GM12864 (cell line): ENCODE measurements at regions not wholly inside any gene's neighbourhood (a gene's known extent, or its start where the extent isn't known, plus 50 kb on each side); places are given as distances from the start of the nearest gene placed in this dataset.

Experiments used
- DNase-seq: peaks from one replicate; pipeline ENCODE4 v3.0.0-alpha.2; 2011; ENCODE audit warnings: low read depth
- H3K4me3 ChIP-seq: 2 replicates; pipeline ENCODE4 v1.5.1; 2011; ENCODE audit warnings: mild to moderate bottlenecking, low read depth, low read length, control low read depth
- TF ChIP-seq, protein P1 (sequence below): IDR thresholded peaks from 2 replicates; pipeline ENCODE4 v1.5.1; 2011; ENCODE audit warnings: low read depth, mild to moderate bottlenecking, moderate library complexity, low read length, control low read depth, inconsistent platforms; ENCODE audit errors: missing control alignments

DNA sequence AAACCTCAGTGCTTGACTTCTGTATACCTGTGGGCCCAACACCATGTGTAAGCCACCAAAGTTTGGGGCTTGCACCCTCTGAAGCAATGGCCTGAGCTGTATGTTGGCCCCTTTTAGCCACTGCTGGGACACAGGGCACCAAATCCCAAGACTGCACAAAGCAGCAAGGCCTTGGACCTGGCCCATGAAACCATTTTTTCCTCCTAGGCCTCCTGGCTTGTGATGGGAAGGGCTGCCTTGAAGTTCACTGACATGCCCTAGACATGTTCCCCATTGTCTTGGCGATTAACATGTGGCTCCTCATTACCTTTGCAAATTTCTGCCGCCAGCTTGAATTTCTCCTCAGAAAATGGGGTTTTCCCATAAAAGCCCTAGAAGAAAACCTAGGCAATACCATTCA is 345.5 kb downstream of the MLLT3 start:
- H3K4me3 ChIP-seq = no peak overlapping the region
- TF ChIP-seq, protein P1, sequence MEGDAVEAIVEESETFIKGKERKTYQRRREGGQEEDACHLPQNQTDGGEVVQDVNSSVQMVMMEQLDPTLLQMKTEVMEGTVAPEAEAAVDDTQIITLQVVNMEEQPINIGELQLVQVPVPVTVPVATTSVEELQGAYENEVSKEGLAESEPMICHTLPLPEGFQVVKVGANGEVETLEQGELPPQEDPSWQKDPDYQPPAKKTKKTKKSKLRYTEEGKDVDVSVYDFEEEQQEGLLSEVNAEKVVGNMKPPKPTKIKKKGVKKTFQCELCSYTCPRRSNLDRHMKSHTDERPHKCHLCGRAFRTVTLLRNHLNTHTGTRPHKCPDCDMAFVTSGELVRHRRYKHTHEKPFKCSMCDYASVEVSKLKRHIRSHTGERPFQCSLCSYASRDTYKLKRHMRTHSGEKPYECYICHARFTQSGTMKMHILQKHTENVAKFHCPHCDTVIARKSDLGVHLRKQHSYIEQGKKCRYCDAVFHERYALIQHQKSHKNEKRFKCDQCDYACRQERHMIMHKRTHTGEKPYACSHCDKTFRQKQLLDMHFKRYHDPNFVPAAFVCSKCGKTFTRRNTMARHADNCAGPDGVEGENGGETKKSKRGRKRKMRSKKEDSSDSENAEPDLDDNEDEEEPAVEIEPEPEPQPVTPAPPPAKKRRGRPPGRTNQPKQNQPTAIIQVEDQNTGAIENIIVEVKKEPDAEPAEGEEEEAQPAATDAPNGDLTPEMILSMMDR = no peak
- DNase-seq = no peak

DNA sequence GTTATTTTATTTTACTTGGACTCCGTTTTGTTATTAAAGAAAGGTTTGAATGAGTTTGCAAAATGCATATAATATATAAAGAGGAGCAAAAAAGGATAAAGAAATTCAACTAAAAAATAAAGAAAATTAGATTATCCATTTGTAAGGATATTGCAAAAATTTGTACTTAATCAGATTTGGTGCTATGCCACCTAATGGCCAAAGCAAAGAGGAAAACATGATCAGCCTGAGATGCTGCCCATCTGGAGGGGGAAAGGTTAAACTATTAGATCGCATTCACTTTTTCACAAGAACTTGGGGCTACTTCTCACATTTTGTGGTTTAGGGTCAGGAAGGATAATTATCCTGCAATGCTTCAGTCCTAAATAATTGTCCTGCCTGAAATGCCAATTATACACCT is 350.6 kb downstream of the MLLT3 start:
- no peak for DNase-seq
- TF ChIP-seq, protein P1 = peak; percentile 10
- H3K4me3 ChIP-seq = no peak overlapping the region

DNA sequence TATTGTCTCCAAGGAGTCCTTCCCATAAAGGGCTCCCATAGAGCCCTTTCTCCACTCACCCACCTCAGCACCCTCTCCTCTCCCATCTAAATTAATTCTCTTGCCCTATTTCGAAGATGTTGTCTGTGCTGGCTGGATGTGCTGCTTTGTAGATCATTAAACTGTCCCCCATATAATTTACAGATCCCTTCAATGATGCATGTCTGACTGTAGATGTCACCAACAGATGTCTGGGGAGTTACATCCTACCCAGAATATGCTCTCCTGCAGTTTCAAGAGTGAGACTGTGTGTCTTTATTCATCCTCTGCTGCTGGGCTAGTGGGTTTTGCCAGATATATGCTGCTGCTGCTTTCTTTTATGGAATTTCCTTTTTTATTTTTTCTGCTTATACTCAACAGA is 351.2 kb downstream of the MLLT3 start:
- no peak for DNase-seq
- H3K4me3 ChIP-seq = no peak overlapping the region
- TF ChIP-seq, protein P1 = peak; percentile 3

DNA sequence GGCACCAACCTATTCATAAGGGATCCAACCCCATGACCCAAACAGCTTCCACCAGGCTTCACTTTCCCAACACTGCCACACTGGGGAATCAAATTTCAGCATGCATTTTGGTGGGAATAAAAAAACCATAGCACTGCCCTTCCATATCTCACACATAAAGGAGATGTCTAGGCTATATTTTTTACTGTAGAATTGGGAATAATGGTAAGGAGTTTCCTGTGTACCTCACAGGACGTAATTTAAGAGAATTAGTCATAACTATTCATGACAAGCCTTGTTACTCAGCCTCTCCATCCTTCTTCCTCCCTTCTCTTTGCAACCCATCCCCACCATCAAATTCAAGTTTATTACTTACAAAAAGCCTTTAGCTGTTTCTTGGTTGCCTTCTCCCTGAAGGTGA is 352.1 kb downstream of the MLLT3 start:
- TF ChIP-seq, protein P1 = no peak

DNA sequence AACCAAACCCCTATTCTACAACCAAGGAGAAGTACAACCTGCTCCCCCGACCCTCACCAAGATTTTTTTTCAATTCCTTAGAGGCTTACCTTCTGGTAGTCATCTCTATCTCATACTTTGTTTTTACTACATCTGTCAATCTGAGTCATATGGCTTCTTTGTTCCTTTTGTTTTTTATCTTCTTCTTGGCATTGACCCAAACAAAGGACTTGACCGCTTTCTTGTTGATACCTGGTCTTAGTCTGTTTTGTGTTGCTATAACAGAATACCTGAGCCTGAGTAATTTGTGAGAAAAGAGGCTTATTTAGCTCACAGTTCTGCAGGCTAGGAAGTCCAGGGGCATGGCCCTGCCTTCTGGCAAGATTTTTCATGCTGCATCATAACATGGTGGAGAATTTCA is 352.7 kb downstream of the MLLT3 start:
- DNase-seq = no peak
- TF ChIP-seq, protein P1 = no peak
- no peak overlapping the region for H3K4me3 ChIP-seq

More for the DNA sequence above, 352.1 kb downstream of the MLLT3 start:
- no peak overlapping the region for H3K4me3 ChIP-seq
- no peak for DNase-seq

DNA sequence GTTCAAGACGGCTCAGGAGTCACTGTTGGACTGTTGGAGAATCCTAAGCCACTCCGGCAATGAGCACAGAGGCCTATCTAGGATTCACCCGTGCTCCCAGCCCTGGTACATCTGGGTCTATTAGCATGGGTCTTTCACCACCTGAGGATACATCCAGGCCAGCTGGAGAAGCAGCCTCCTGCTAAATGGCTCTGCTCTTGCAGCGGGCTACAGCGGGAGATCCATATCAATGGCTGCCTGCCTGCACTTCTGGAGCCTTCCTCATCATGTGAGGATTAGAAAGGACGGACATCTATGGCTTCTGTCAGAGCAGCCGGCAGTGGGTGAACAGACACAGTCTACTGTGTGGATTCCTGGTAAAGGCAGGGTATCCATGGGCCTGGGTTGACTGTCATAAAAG is 357.4 kb downstream of the MLLT3 start:
- no peak for DNase-seq
- TF ChIP-seq, protein P1 = no peak

DNA sequence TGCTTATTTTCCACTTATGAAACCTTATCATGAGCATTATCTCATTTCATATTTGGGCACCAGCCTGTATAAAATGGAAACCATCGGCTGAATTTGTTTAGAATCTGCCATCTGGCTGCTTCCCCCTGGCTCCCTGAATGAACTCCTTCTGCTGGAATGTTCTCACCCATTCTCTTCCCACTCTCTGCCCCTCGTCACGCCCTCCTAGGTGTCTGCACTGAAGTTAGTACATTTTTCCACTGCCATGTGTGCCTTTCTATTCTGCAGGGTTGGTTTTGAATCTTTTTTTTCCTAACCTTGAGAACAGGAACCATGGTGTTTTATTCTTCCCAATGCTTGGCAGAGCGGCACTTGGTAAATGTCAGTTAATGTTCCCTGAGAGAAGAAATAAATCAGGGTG is 359.7 kb downstream of the MLLT3 start:
- no peak for DNase-seq
- no peak overlapping the region for H3K4me3 ChIP-seq
- TF ChIP-seq, protein P1 = no peak

More for the DNA sequence above, 357.4 kb downstream of the MLLT3 start:
- no peak overlapping the region for H3K4me3 ChIP-seq
